Activated T-helper 17 cell treated with anti-CD3 and anti-CD28 coated beads, Interleukin-2, amount 50 U/mL, for 72 hours (primary cell): ENCODE measurements at regions not wholly inside any gene's neighbourhood (a gene's known extent, or its start where the extent isn't known, plus 50 kb on each side); places are given as distances from the start of the nearest gene placed in this dataset.

ENCODE experiments used
- ATAC-seq: fragments of 150-1000 bp; cut with Tn5 transposase; replicated peaks from 2 replicates; pipeline ENCODE4 v1.10.0; 2021; ENCODE audit warnings: mild to moderate bottlenecking, moderate library complexity
- H3K27ac Mint-ChIP-seq: one replicate; pipeline ENCODE4 v1.8.0; 2022; ENCODE audit warnings: mixed read lengths
- H3K27me3 Mint-ChIP-seq: one replicate; pipeline ENCODE4 v1.8.0; 2022; ENCODE audit warnings: mixed read lengths
- H3K36me3 Mint-ChIP-seq: one replicate; pipeline ENCODE4 v1.8.0; 2022; ENCODE audit warnings: low read depth, mild to moderate bottlenecking, mixed read lengths
- H3K4me1 Mint-ChIP-seq: one replicate; pipeline ENCODE4 v1.8.0; 2022; ENCODE audit warnings: mixed read lengths
- H3K4me3 Mint-ChIP-seq: one replicate; pipeline ENCODE4 v1.8.0; 2022; ENCODE audit warnings: mild to moderate bottlenecking, mixed read lengths
- H3K9me3 Mint-ChIP-seq: one replicate; pipeline ENCODE4 v1.8.0; 2022; ENCODE audit warnings: mixed read lengths

DNA sequence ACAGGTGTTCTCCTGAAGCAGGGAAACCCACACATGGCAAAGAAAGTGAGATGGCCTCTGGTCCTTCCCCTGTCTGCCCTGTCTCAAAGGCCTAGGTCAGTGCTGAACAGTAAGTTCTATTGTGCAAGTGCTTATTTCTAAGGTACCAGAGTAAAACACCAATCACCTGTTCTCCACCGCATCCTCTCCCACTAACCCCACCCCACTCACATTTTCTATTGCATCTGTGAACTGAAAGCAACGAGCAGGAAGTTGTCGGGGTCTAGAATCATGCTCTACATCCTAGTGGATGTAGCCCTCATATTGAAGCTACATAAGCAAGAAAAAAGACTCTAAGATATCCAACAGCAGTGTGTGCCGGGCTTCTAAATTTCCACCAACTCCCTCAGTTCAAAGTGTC, 265.9 kb downstream of the ENC1 start:
- no peaks in the 10 kb centered on the region for H3K4me1 Mint-ChIP-seq
- ATAC-seq, result no peak
- no peak overlapping the region for H3K27ac Mint-ChIP-seq
- H3K36me3 Mint-ChIP-seq, result no peaks in the 10 kb centered on the region
- no peak overlapping the region for H3K4me3 Mint-ChIP-seq
- no peaks in the 10 kb centered on the region for H3K9me3 Mint-ChIP-seq
- H3K27me3 Mint-ChIP-seq, result peaks cover 6% of the 10 kb centered on the region

DNA sequence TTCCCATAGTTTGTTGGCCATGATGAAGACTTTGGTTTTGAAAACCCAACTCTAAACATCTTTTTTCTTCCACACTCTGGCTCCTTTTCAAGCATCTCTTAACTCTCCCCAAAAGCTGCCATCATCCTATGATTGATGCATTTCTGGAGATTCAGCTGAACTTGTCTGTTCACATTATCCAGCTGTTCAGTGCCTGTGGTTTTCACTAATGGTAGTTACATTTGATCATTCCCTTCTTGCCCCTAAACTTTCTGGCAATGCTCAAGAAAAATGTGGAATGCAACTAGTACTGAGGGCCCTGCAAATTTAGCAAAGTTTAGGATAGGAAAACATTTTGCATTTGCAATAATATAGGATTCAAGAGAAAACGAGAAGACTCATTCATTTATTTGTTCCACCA, 267.5 kb downstream of the ENC1 start:
- no peak overlapping the region for H3K27ac Mint-ChIP-seq
- no peaks in the 10 kb centered on the region for H3K4me1 Mint-ChIP-seq

DNA sequence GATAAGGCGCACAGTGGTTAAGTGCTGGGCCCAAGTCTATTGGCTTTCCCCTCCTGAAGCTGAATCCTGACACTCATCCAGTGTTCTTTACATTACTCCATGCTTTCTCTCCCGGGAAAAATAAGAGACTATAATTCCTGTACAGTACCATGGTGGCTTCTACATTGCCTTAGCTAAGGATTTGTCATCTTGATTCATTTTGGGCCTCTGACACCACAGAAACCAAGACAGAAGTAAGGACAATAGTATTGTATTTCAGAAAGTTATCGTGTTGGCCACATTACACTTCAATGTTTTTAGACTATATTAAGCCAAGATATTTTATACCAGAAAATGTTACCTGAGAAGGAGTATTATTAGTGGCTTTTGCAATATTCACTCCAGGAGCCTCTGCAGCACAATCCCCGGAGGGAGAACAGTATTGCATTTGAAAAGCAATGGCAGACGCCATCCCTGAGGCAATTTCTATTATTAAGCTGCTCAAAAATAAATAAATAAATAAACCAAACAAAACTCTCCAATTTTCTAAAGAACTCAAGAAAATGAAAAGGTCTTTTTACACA, 267.9 kb downstream of the ENC1 start:
- Mint-ChIP-seq H3K4me1 (no peaks in the 10 kb centered on the region), H3K36me3 (no peaks in the 10 kb centered on the region), H3K4me3 (no peak overlapping the region), H3K27ac (no peak overlapping the region), H3K9me3 (no peaks in the 10 kb centered on the region), H3K27me3 (peaks cover 3% of the 10 kb centered on the region)
- ATAC-seq, result no peak

More for the DNA sequence above, 267.5 kb downstream of the ENC1 start:
- Mint-ChIP-seq H3K9me3 (no peaks in the 10 kb centered on the region), H3K36me3 (no peaks in the 10 kb centered on the region), H3K4me3 (no peak overlapping the region), H3K27me3 (peaks cover 3% of the 10 kb centered on the region)
- ATAC-seq, result no peak

DNA sequence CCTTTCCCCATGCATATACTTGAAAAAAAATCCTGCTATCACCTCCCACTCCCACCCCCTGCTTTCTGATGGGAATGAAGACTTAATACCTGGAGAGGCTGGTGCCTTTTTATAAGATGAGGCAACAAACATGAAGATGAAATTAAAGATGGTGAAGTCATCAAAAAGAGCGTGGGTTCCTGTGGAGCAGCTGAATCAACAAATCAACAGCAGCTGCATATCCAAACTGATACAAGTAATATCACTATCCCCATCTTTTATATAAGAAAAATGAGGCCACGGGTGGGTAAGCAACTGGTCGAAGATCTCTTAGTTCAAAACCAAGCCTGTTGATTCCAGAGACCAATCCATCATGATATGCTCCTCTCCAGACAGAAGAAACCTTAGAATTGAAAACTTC, 268.5 kb downstream of the ENC1 start:
- H3K36me3 Mint-ChIP-seq, result no peaks in the 10 kb centered on the region
- no peak overlapping the region for H3K4me3 Mint-ChIP-seq
- no peak overlapping the region for H3K27ac Mint-ChIP-seq
- ATAC-seq, result no peak
- peaks cover 2% of the 10 kb centered on the region for H3K27me3 Mint-ChIP-seq
- H3K4me1 Mint-ChIP-seq, result no peaks in the 10 kb centered on the region
- H3K9me3 Mint-ChIP-seq, result no peaks in the 10 kb centered on the region

DNA sequence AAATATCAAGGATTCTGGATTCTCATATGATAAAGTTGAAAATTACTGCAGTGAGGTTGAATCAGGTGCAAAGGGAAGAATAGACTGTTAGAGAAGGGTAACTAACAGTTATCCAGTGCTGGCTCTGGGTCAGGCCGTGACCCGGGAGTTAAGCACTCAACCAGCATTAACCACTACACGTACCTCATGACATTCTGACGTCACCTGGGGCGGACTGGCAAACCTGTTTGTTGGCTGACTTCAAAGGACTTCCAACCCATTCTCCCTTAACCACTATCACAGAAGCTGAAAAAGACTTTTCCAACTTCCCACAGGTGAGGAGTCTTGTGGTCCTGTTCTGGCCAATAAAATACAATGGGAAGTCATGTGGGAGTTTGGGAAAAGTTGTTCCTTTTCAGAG, 268.9 kb downstream of the ENC1 start:
- Mint-ChIP-seq H3K27ac (no peak overlapping the region), H3K27me3 (no peaks in the 10 kb centered on the region), H3K4me1 (no peaks in the 10 kb centered on the region), H3K36me3 (no peaks in the 10 kb centered on the region), H3K9me3 (no peaks in the 10 kb centered on the region), H3K4me3 (no peak overlapping the region)
- no peak for ATAC-seq

DNA sequence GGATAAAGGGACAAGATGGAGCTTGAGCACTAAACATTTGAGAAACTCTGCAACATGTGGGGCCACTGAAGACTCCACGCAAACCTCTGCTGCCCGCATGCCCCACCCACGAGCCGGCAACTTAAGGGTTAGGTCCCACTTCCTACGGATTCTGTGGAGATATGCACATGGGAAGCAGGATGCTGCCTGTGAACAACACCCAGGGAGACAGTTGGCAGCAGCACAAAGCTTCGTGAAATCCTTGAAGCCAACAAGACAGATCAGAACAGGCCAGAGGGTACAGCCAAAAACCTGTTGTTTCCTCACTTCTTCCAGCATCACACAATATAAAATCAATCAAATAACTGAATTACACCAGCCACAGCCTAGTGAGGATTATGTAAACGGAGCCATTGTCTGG, 270.4 kb downstream of the ENC1 start:
- H3K4me3 Mint-ChIP-seq, result no peak overlapping the region
- no peak for ATAC-seq
- H3K27me3 Mint-ChIP-seq, result no peaks in the 10 kb centered on the region
- no peak overlapping the region for H3K27ac Mint-ChIP-seq
- no peaks in the 10 kb centered on the region for H3K4me1 Mint-ChIP-seq
- H3K9me3 Mint-ChIP-seq, result no peaks in the 10 kb centered on the region
- H3K36me3 Mint-ChIP-seq, result no peaks in the 10 kb centered on the region

DNA sequence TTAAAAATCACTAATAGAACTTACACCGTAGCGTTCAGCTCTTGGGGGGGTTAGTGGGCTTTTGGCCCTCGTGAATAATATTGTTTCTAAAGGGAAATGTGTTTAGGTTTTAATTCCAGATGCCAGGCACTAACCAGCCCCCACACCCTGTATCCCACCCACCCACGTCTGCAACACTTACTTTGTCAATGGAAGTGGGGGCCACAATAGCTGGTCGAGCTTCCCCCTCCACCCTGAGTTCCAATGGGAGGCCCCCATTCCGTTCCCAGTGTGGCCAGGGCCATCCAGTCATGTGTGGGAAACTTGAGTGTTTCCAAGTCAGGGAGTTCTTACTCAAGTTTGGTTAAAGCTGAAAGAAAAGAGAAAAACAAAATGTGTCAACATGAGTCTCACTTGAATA, 271.4 kb downstream of the ENC1 start:
- peaks cover 1% of the 10 kb centered on the region for H3K27me3 Mint-ChIP-seq
- H3K9me3 Mint-ChIP-seq, result no peaks in the 10 kb centered on the region
- no peaks in the 10 kb centered on the region for H3K4me1 Mint-ChIP-seq
- H3K4me3 Mint-ChIP-seq, result no peak overlapping the region
- H3K27ac Mint-ChIP-seq, result no peak overlapping the region
- ATAC-seq, result no peak
- H3K36me3 Mint-ChIP-seq, result no peaks in the 10 kb centered on the region

DNA sequence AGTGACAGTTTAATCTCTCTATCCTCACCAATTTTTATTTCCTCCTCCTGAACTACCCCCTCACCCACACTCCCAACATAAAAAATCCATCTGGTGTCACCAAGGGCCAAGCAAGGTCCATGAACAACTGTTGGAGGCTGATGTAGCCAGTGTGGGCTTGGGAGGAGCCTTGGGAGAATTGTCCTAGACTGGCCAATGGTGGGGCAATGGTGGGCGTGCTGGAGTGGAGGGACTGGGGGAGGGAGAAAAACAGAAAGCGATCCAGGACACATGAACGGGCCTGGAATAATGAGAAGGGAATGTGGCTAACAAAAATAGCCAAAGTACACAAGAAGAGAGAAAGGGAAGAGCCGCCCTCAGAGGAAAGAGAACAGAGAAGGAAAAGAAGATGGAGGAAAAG, 272.6 kb downstream of the ENC1 start:
- Mint-ChIP-seq H3K36me3 (no peaks in the 10 kb centered on the region), H3K27me3 (peaks cover 4% of the 10 kb centered on the region), H3K9me3 (no peaks in the 10 kb centered on the region), H3K27ac (no peak overlapping the region), H3K4me1 (no peaks in the 10 kb centered on the region), H3K4me3 (no peak overlapping the region)
- ATAC-seq, result no peak

DNA sequence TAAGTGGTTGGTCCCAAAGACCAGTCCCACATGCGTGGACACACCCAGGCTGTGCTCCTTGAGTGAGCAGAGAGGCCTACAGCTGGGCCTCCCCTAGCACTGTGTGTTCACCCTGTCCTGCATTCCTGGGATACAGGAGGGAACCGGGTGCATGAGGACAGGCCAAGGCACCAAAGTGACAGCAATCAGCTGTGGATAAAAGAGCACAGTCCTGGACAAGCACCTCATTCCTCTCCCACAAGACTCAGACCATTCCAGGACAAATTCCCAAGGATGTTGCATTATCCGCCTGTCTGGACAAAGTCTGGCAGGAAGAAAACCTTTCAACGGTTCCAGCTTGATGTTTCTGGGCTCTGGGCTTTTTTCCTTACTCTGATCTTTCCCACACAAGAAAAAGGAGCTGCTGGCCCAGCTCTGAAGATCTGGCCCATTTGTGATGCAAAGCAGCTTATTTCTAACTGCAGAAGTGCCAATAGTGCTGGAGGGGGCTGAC, 273.2 kb downstream of the ENC1 start:
- Mint-ChIP-seq H3K4me3 (no peak overlapping the region), H3K36me3 (no peaks in the 10 kb centered on the region)
- no peak for ATAC-seq

DNA sequence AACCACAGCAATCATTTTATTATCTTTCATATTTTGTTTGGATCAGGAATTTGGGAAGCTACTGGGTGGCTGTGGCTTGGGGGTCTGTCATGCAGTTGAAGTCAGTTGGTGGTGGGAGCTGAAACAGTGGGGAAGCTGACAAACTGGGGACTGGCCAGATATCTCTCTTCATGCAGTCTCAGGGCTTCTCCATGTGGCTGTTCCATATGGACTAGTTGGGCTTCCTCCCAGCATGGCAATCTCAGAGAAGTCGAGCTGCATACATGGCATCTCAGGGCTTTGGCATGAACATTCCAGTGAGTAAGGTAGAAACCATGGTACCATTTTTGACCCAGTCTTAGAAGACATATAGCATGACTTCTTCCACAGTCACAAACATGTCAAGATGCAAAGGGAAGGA, 274.8 kb downstream of the ENC1 start:
- Mint-ChIP-seq H3K9me3 (no peaks in the 10 kb centered on the region), H3K4me3 (no peak overlapping the region), H3K27ac (no peak overlapping the region), H3K36me3 (no peaks in the 10 kb centered on the region), H3K4me1 (no peaks in the 10 kb centered on the region), H3K27me3 (peaks cover 4% of the 10 kb centered on the region)
- ATAC-seq, result no peak

More for the DNA sequence above, 273.2 kb downstream of the ENC1 start:
- Mint-ChIP-seq H3K9me3 (no peaks in the 10 kb centered on the region), H3K4me1 (no peaks in the 10 kb centered on the region), H3K27ac (no peak overlapping the region), H3K27me3 (peaks cover 4% of the 10 kb centered on the region)

DNA sequence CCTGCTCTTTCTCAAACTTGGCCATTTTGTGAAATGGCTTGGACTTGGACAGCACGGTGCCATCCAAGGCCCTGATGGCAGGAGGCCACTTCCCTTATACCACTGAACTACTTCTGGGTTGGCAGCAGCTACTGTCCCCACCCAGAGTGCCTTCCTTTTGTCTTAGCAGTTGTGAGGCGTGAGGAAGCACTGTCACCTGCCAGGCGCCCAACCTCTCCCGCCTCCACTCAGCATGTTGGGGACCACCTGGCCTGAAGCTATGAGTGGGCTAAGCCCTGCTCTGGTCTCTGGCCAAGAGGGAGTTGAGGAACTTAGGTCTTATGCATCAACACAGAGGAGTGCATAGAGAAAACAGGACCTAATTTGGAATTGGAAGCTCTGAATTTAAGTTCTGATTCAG, 276.0 kb downstream of the ENC1 start:
- Mint-ChIP-seq H3K9me3 (no peaks in the 10 kb centered on the region), H3K36me3 (no peaks in the 10 kb centered on the region), H3K27ac (no peak overlapping the region), H3K4me3 (no peak overlapping the region), H3K4me1 (no peaks in the 10 kb centered on the region), H3K27me3 (peaks cover 4% of the 10 kb centered on the region)
- ATAC-seq, result no peak

DNA sequence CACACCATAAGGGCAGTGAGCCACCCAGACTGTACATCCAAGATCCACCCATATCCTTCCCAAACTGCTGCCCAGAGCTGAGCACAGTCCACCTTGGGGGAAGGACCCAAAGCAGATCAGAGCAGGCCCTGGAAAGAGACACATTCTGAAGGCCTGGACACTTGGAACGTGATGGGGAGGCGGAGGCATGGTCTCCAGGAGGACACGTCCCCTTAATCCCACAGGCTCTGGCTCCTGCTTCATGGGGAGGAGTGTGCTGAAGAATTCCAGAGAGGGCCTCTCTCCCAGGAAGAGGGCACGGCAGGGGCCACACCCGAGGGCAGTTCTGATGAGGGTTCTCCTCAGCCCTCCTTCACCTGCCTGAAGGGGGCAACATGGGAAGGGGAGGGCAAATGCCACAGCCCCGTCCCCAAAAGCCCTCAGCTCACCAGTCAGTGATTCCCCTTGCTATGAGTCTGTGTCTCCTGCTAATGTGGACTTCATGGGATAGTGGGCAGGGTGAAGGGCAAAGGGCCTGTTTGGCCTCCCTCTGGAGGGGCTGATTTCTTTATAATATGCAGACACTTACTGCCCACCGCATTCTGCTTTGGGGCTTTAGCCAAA, 276.8 kb downstream of the ENC1 start:
- Mint-ChIP-seq H3K36me3 (no peaks in the 10 kb centered on the region), H3K9me3 (no peaks in the 10 kb centered on the region), H3K4me3 (no peak overlapping the region), H3K27ac (no peak overlapping the region), H3K27me3 (peaks cover 4% of the 10 kb centered on the region), H3K4me1 (no peaks in the 10 kb centered on the region)
- no peak for ATAC-seq

DNA sequence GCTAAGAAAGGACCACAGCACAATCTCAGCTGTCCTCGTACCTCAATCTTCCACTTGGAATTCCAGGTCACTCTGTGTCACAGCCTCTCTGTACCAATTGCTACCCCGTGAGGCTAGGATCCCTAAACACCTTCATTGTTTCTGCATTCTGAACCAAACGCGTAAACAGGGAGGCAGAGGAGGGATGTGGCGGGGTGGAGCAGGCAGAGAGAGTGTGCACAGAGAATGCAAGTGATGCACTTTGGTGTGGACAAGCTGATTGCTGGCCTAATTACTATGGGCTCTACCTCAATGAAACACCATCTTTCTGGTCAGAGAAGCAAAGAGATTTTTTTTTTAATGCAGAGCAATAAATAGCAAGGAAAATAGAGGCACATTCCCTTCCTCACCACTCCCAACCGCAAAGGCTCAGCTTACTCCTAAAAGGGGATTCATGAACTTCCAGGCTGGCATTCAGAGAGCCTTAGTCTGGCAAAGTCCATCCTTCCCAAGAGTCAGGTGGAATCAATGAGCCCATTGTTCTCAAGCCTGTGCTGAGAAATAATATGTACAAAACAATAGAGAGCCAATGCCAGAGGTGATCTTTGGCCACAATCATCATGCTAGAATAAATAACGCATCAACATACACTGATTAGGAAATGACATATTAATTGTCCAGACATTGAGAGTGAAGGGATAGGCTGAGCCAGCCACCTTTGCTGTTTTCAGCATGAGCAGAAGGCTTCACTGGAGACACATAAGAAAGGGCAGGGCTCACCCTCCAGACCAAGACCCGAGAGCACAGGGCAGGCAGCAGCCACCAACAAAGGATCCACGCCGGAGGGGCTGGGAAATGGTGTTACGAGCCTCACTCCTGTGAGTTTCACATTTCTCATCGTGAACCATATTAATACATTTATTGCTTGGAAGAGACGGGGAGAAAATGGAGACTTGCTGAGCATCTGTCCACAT, 278.8 kb downstream of the ENC1 start:
- H3K27me3 Mint-ChIP-seq, result peaks cover 7% of the 10 kb centered on the region
- no peak for ATAC-seq

DNA sequence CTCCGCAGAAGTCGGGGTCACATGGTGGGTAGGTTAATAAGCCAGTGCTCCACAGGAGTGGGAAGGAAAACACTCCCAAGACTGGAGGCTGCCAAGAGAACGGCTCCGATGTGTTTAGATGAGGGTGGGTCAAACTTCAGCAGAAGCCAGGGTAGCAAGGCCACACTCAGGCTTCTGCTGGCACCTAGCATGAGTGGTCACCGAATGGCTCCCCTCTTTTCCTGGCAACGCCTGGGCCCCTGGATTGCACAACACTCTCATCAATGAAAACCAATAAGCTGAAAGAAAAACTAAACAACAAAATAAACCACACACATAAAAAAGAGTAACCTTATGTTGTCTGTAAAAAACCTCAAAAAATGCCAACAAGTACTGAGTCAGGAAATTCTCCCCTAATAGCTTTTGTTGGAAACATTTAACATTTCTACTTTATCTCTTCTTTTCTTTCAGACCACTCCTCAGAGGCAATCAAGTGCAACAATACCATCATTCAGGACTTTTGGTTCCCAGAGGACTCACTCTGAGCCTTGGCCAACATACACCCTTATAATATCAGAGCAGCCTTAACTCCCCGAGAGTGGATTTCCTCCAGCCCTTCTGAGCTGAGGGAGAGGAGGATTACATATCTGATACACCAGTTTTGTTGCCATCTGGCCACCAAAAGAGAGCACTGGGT, 279.9 kb downstream of the ENC1 start:
- no peak overlapping the region for H3K4me3 Mint-ChIP-seq
- no peaks in the 10 kb centered on the region for H3K36me3 Mint-ChIP-seq
- no peak overlapping the region for H3K27ac Mint-ChIP-seq
- H3K9me3 Mint-ChIP-seq, result no peaks in the 10 kb centered on the region
- no peaks in the 10 kb centered on the region for H3K4me1 Mint-ChIP-seq
- peaks cover 7% of the 10 kb centered on the region for H3K27me3 Mint-ChIP-seq
- no peak for ATAC-seq

More for the DNA sequence above, 278.8 kb downstream of the ENC1 start:
- no peaks in the 10 kb centered on the region for H3K9me3 Mint-ChIP-seq
- H3K27ac Mint-ChIP-seq, result no peak overlapping the region
- no peaks in the 10 kb centered on the region for H3K36me3 Mint-ChIP-seq
- no peak overlapping the region for H3K4me3 Mint-ChIP-seq
- no peaks in the 10 kb centered on the region for H3K4me1 Mint-ChIP-seq
